Activated CD4-positive, alpha-beta T cell treated with anti-CD3 and anti-CD28 coated beads for 36 hours (primary cell): ENCODE measurements at regions not wholly inside any gene's neighbourhood (a gene's known extent, or its start where the extent isn't known, plus 50 kb on each side); places are given as distances from the start of the nearest gene placed in this dataset.

Experiments used
- ATAC-seq: fragments of 200-7000 bp; cut with Tn5 transposase; one replicate; pipeline ENCODE4 v1.10.0; 2021; ENCODE audit warnings: mild to moderate bottlenecking, moderate library complexity
- CTCF ChIA-PET: fragments of 350-600 bp; sonication (Branson Sonifier 250); formaldehyde crosslinking; loops from one replicate; lab custom pipeline; 2021; ENCODE audit warnings: antibody characterized with exemption; lab: Charles Lee
- POLR2A ChIA-PET: fragments of 350-600 bp; sonication (Branson Sonifier 250); formaldehyde crosslinking; loops from one replicate; lab custom pipeline; 2021; ENCODE audit warnings: antibody characterized with exemption, inconsistent platforms; lab: Charles Lee
- DNase-seq: peaks from one replicate; pipeline ENCODE4 v3.0.0-alpha.2; 2020
- H3K27ac Mint-ChIP-seq: one replicate; pipeline ENCODE4 v1.8.0; 2021; ENCODE audit warnings: mixed read lengths
- H3K27me3 Mint-ChIP-seq: one replicate; pipeline ENCODE4 v1.8.0; 2021; ENCODE audit warnings: mixed read lengths
- H3K36me3 Mint-ChIP-seq: one replicate; pipeline ENCODE4 v1.8.0; 2021; ENCODE audit warnings: low read depth, mixed read lengths
- H3K4me1 Mint-ChIP-seq: one replicate; pipeline ENCODE4 v1.8.0; 2021; ENCODE audit warnings: mixed read lengths
- H3K4me3 Mint-ChIP-seq: one replicate; pipeline ENCODE4 v1.8.0; 2021; ENCODE audit warnings: mild to moderate bottlenecking, moderate library complexity, mixed read lengths
- H3K9me3 Mint-ChIP-seq: one replicate; pipeline ENCODE4 v1.8.0; 2021; ENCODE audit warnings: low read depth, mixed read lengths
- intact Hi-C, 2 experiments: fragments of 100-400 bp; cut with DNase I in 1 of 2; cut with micrococcal nuclease in 1 of 2; formaldehyde crosslinking; loops; one replicate each; pipeline versions ENCODE4 v1.14.2 to v1.15.1; 2022 to 2024; cut with DNase I, micrococcal nuclease

GRCh38 chr5:89936576-89936975, 473.0 kb downstream of the CETN3 start:
- H3K36me3 Mint-ChIP-seq: no peaks in the 10 kb centered on the region
- POLR2A ChIA-PET: no interaction called here
- CTCF ChIA-PET: no interaction called here

GRCh38 chr5:89934069-89934468, 475.5 kb downstream of the CETN3 start:
- ChIA-PET POLR2A (no interaction called here), CTCF (no interaction called here)
- DNase-seq: no peak
- no peak for ATAC-seq
- intact Hi-C loops: no loop called here
- no peak overlapping the region for H3K27ac Mint-ChIP-seq
- H3K4me3 Mint-ChIP-seq: no peak overlapping the region
- H3K9me3 Mint-ChIP-seq: no peaks in the 10 kb centered on the region
- H3K27me3 Mint-ChIP-seq: no peaks in the 10 kb centered on the region
- H3K36me3 Mint-ChIP-seq: no peaks in the 10 kb centered on the region
- H3K4me1 Mint-ChIP-seq: no peaks in the 10 kb centered on the region

More at GRCh38 chr5:89936576-89936975, 473.0 kb downstream of the CETN3 start:
- DNase-seq: no peak
- Mint-ChIP-seq H3K4me3 (no peak overlapping the region), H3K27ac (no peak overlapping the region), H3K9me3 (no peaks in the 10 kb centered on the region), H3K27me3 (no peaks in the 10 kb centered on the region), H3K4me1 (no peaks in the 10 kb centered on the region)
- intact Hi-C loops: no loop called here
- ATAC-seq: no peak

GRCh38 chr5:89932771-89933181, 476.8 kb downstream of the CETN3 start:
- no peaks in the 10 kb centered on the region for H3K4me1 Mint-ChIP-seq
- CTCF ChIA-PET: no interaction called here

GRCh38 chr5:89930591-89931392, 478.8 kb downstream of the CETN3 start:
- DNase-seq: no peak
- intact Hi-C loops: no loop called here
- no peak for ATAC-seq

More at GRCh38 chr5:89932771-89933181, 476.8 kb downstream of the CETN3 start:
- Mint-ChIP-seq H3K27ac (no peak overlapping the region), H3K36me3 (no peaks in the 10 kb centered on the region), H3K9me3 (no peaks in the 10 kb centered on the region), H3K27me3 (no peaks in the 10 kb centered on the region), H3K4me3 (no peak overlapping the region)
- POLR2A ChIA-PET: no interaction called here
- DNase-seq (no peak), ATAC-seq (no peak)
- intact Hi-C loops: no loop called here

GRCh38 chr5:89929834-89930233, 479.7 kb downstream of the CETN3 start:
- no peak for ATAC-seq
- H3K9me3 Mint-ChIP-seq: no peaks in the 10 kb centered on the region

More at GRCh38 chr5:89930591-89931392, 478.8 kb downstream of the CETN3 start:
- Mint-ChIP-seq H3K4me1 (no peaks in the 10 kb centered on the region), H3K4me3 (no peak overlapping the region), H3K9me3 (no peaks in the 10 kb centered on the region), H3K27ac (no peak overlapping the region), H3K36me3 (no peaks in the 10 kb centered on the region), H3K27me3 (no peaks in the 10 kb centered on the region)
- POLR2A ChIA-PET: no interaction called here
- CTCF ChIA-PET: no interaction called here

GRCh38 chr5:89929173-89929572, 480.4 kb downstream of the CETN3 start:
- no peaks in the 10 kb centered on the region for H3K36me3 Mint-ChIP-seq
- H3K4me1 Mint-ChIP-seq: no peaks in the 10 kb centered on the region
- intact Hi-C loops: no loop called here
- no peaks in the 10 kb centered on the region for H3K9me3 Mint-ChIP-seq
- DNase-seq (no peak), ATAC-seq (no peak)
- no peak overlapping the region for H3K27ac Mint-ChIP-seq
- CTCF ChIA-PET: interaction anchor here (0.6 kb wide), 1 partner anchor 14 kb away, joined by 3 read pairs; no protein-coding TSS in a partner anchor
- POLR2A ChIA-PET: no interaction called here
- H3K27me3 Mint-ChIP-seq: no peaks in the 10 kb centered on the region
- no peak overlapping the region for H3K4me3 Mint-ChIP-seq

More at GRCh38 chr5:89929834-89930233, 479.7 kb downstream of the CETN3 start:
- no peaks in the 10 kb centered on the region for H3K36me3 Mint-ChIP-seq
- intact Hi-C loops: no loop called here
- no peak overlapping the region for H3K27ac Mint-ChIP-seq
- H3K4me1 Mint-ChIP-seq: no peaks in the 10 kb centered on the region
- H3K27me3 Mint-ChIP-seq: no peaks in the 10 kb centered on the region
- DNase-seq: no peak
- POLR2A ChIA-PET: no interaction called here
- CTCF ChIA-PET: no interaction called here
- H3K4me3 Mint-ChIP-seq: no peak overlapping the region

- no peak overlapping the region for H3K4me3 Mint-ChIP-seq
- ChIA-PET POLR2A (no interaction called here), CTCF (no interaction called here)
- H3K4me1 Mint-ChIP-seq: no peaks in the 10 kb centered on the region
- DNase-seq: no peak
- intact Hi-C loops: no loop called here
- no peak overlapping the region for H3K27ac Mint-ChIP-seq
- H3K9me3 Mint-ChIP-seq: no peaks in the 10 kb centered on the region
- no peak for ATAC-seq
- H3K36me3 Mint-ChIP-seq: no peaks in the 10 kb centered on the region
- H3K27me3 Mint-ChIP-seq: no peaks in the 10 kb centered on the region
Measured at GRCh38 chr5:89922161-89922560, 487.4 kb downstream of the CETN3 start.

GRCh38 chr5:89917112-89917511, 492.4 kb downstream of the CETN3 start:
- CTCF ChIA-PET: no interaction called here
- H3K27ac Mint-ChIP-seq: no peak overlapping the region
- no peak overlapping the region for H3K4me3 Mint-ChIP-seq
- no peaks in the 10 kb centered on the region for H3K9me3 Mint-ChIP-seq
- H3K4me1 Mint-ChIP-seq: no peaks in the 10 kb centered on the region
- no peaks in the 10 kb centered on the region for H3K27me3 Mint-ChIP-seq
- POLR2A ChIA-PET: no interaction called here
- no peaks in the 10 kb centered on the region for H3K36me3 Mint-ChIP-seq
- ATAC-seq (no peak), DNase-seq (no peak)
- intact Hi-C loops: no loop called here

GRCh38 chr5:89916131-89916530, 493.4 kb downstream of the CETN3 start:
- ChIA-PET POLR2A (no interaction called here), CTCF (no interaction called here)
- Mint-ChIP-seq H3K9me3 (no peaks in the 10 kb centered on the region), H3K4me3 (no peak overlapping the region), H3K27ac (no peak overlapping the region), H3K4me1 (no peaks in the 10 kb centered on the region), H3K36me3 (no peaks in the 10 kb centered on the region), H3K27me3 (no peaks in the 10 kb centered on the region)
- intact Hi-C loops: no loop called here
- no peak for DNase-seq
- no peak for ATAC-seq

GRCh38 chr5:89908876-89909275, 500.7 kb downstream of the CETN3 start:
- intact Hi-C loops: no loop called here
- ATAC-seq (no peak), DNase-seq (no peak)
- Mint-ChIP-seq H3K9me3 (peaks cover 5% of the 10 kb centered on the region), H3K4me1 (no peaks in the 10 kb centered on the region), H3K36me3 (no peaks in the 10 kb centered on the region), H3K27me3 (no peaks in the 10 kb centered on the region), H3K4me3 (no peak overlapping the region), H3K27ac (no peak overlapping the region)
- CTCF ChIA-PET: no interaction called here
- POLR2A ChIA-PET: no interaction called here

GRCh38 chr5:89904442-89904841, 505.1 kb downstream of the CETN3 start:
- intact Hi-C loops: no loop called here
- H3K36me3 Mint-ChIP-seq: no peaks in the 10 kb centered on the region

GRCh38 chr5:89901983-89902382, 507.6 kb downstream of the CETN3 start:
- DNase-seq (no peak), ATAC-seq (no peak)
- no peak overlapping the region for H3K4me3 Mint-ChIP-seq
- H3K36me3 Mint-ChIP-seq: no peaks in the 10 kb centered on the region
- H3K4me1 Mint-ChIP-seq: no peaks in the 10 kb centered on the region
- peaks cover 2% of the 10 kb centered on the region for H3K9me3 Mint-ChIP-seq
- no peak overlapping the region for H3K27ac Mint-ChIP-seq
- ChIA-PET CTCF (no interaction called here), POLR2A (no interaction called here)
- intact Hi-C loops: no loop called here
- no peaks in the 10 kb centered on the region for H3K27me3 Mint-ChIP-seq

More at GRCh38 chr5:89904442-89904841, 505.1 kb downstream of the CETN3 start:
- peaks cover 7% of the 10 kb centered on the region for H3K9me3 Mint-ChIP-seq
- DNase-seq (no peak), ATAC-seq (no peak)
- no peak overlapping the region for H3K4me3 Mint-ChIP-seq
- ChIA-PET CTCF (no interaction called here), POLR2A (no interaction called here)
- H3K27me3 Mint-ChIP-seq: no peaks in the 10 kb centered on the region
- no peaks in the 10 kb centered on the region for H3K4me1 Mint-ChIP-seq
- no peak overlapping the region for H3K27ac Mint-ChIP-seq
